GM23338 (cell line): ENCODE measurements at regions not wholly inside any gene's neighbourhood (a gene's known extent, or its start where the extent isn't known, plus 50 kb on each side); places are given as distances from the start of the nearest gene placed in this dataset.

Source experiments
- ATAC-seq: fragments of 200-7000 bp; cut with Tn5 transposase; 3 replicates; pipeline ENCODE4 v1.9.1; 2020
- DNase-seq: peaks from one replicate; pipeline ENCODE4 v3.0.0-alpha.2; 2015; ENCODE audit warnings: low spot score
- H2AFZ ChIP-seq: fragments of 200-600 bp; sonication (generic); 2 replicates; pipeline ENCODE4 v1.8.0; 2016; ENCODE audit warnings: antibody characterized with exemption, mild to moderate bottlenecking, moderate library complexity
- H3F3A ChIP-seq: fragments of 200-600 bp; sonication (generic); replicated peaks from 2 replicates; pipeline ENCODE4 v1.8.0; 2017; ENCODE audit warnings: antibody characterized with exemption, mixed run types, low read depth
- H3K27ac ChIP-seq: fragments of 200-600 bp; sonication (generic); 2 replicates; pipeline ENCODE4 v1.6.1; 2016; ENCODE audit warnings: low read depth
- H3K27me3 ChIP-seq: fragments of 200-600 bp; sonication (generic); 2 replicates; pipeline ENCODE4 v1.8.0; 2016; ENCODE audit warnings: mild to moderate bottlenecking, mixed run types, moderate library complexity; ENCODE audit not compliant: insufficient read depth
- H3K36me3 ChIP-seq: fragments of 200-600 bp; sonication (generic); 2 replicates; pipeline ENCODE4 v1.8.0; 2016; ENCODE audit warnings: mild to moderate bottlenecking; ENCODE audit not compliant: insufficient read depth
- H3K4me1 ChIP-seq: fragments of 200-600 bp; sonication (generic); 2 replicates; pipeline ENCODE4 v1.8.0; 2016; ENCODE audit warnings: mild to moderate bottlenecking, moderate library complexity; ENCODE audit not compliant: insufficient read depth
- H3K4me2 ChIP-seq: fragments of 200-600 bp; sonication (generic); 2 replicates; pipeline ENCODE4 v1.7.1; 2017; ENCODE audit warnings: mixed run types
- H3K4me3 ChIP-seq: fragments of 200-600 bp; sonication (generic); 2 replicates; pipeline ENCODE4 v1.6.1; 2016; ENCODE audit warnings: mixed run types
- H3K79me2 ChIP-seq: fragments of 200-600 bp; sonication (generic); replicated peaks from 2 replicates; pipeline ENCODE4 v1.8.0; 2017; ENCODE audit warnings: mild to moderate bottlenecking; ENCODE audit not compliant: insufficient read depth
- H3K9me2 ChIP-seq: fragments of 200-600 bp; sonication (generic); 2 replicates; pipeline ENCODE4 v1.8.0; 2017; ENCODE audit not compliant: insufficient read depth
- H4K20me1 ChIP-seq: fragments of 200-600 bp; sonication (generic); replicated peaks from 2 replicates; pipeline ENCODE4 v1.8.0; 2017; ENCODE audit warnings: mild to moderate bottlenecking; ENCODE audit not compliant: insufficient read depth
- H3K27ac Mint-ChIP-seq: 2 replicates; pipeline ENCODE4 v1.8.0; 2020; ENCODE audit warnings: inconsistent platforms, mild to moderate bottlenecking, moderate library complexity, mixed read lengths
- H3K27me3 Mint-ChIP-seq: 3 replicates; pipeline ENCODE4 v1.8.0; 2022; ENCODE audit warnings: low read depth, mild to moderate bottlenecking, moderate library complexity, mixed read lengths, inconsistent platforms; ENCODE audit not compliant: insufficient read depth, poor library complexity
- H3K36me3 Mint-ChIP-seq: 3 replicates; pipeline ENCODE4 v1.8.0; 2021; ENCODE audit warnings: low read depth, mild to moderate bottlenecking, inconsistent platforms, moderate library complexity, mixed read lengths
- H3K4me1 Mint-ChIP-seq: 3 replicates; pipeline ENCODE4 v1.8.0; 2020; ENCODE audit warnings: mild to moderate bottlenecking, inconsistent platforms, mixed read lengths
- H3K4me3 Mint-ChIP-seq: 3 replicates; pipeline ENCODE4 v1.8.0; 2021; ENCODE audit warnings: moderate library complexity, mild to moderate bottlenecking, inconsistent platforms, mixed read lengths
- H3K9me3 Mint-ChIP-seq: 3 replicates; pipeline ENCODE4 v1.8.0; 2020; ENCODE audit warnings: moderate library complexity, mild to moderate bottlenecking, inconsistent platforms, mixed read lengths
- CTCF ChIP-seq, 2 experiments: fragments of 200-600 bp in 1 of 2; sonication (generic) in 1 of 2; conservative IDR thresholded peaks; 2 replicates each; pipeline versions ENCODE4 v1.5.1 to v1.6.1; 2016 to 2017; ENCODE audit warnings: antibody characterized with exemption in 2 of 2, low read depth in 2 of 2, mild to moderate bottlenecking in 2 of 2, moderate library complexity in 1 of 2
- EZH2 ChIP-seq: fragments of 200-600 bp; sonication (generic); IDR thresholded peaks from one replicate; pipeline ENCODE4 v1.8.0; 2017; ENCODE audit warnings: antibody characterized with exemption, mild to moderate bottlenecking, low read depth; ENCODE audit not compliant: unreplicated experiment
- EZH2phosphoT487 ChIP-seq: fragments of 200-600 bp; sonication (generic); IDR thresholded peaks from one replicate; pipeline ENCODE4 v1.8.1; 2018; ENCODE audit warnings: antibody characterized with exemption; ENCODE audit not compliant: unreplicated experiment
- JUNB ChIP-seq: IDR thresholded peaks from one replicate; pipeline ENCODE4 v1.6.1; 2016; ENCODE audit warnings: antibody characterized with exemption; ENCODE audit not compliant: unreplicated experiment
- NANOG ChIP-seq: IDR thresholded peaks from 2 replicates; pipeline ENCODE4 v1.6.1; 2016; ENCODE audit warnings: antibody characterized with exemption, borderline replicate concordance
- POLR2AphosphoS5 ChIP-seq: IDR thresholded peaks from 2 replicates; pipeline ENCODE4 v1.6.1; 2016; ENCODE audit warnings: antibody characterized with exemption, low read depth
- REST ChIP-seq: IDR thresholded peaks from one replicate; pipeline ENCODE4 v1.6.1; 2018; ENCODE audit warnings: antibody characterized with exemption; ENCODE audit not compliant: unreplicated experiment
- ZNF114 ChIP-seq: fragments of 250-450 bp; sonication (Bioruptor Pico); IDR thresholded peaks from 2 replicates; pipeline ENCODE4 v1.5.0; 2020; ENCODE audit warnings: mild to moderate bottlenecking, moderate library complexity
- ZNF331 ChIP-seq: fragments of 250-450 bp; sonication (Bioruptor Pico); IDR thresholded peaks from 2 replicates; pipeline ENCODE4 v1.5.0; 2020; ENCODE audit warnings: low read depth, mild to moderate bottlenecking, moderate library complexity
- ZNF462 ChIP-seq: fragments of 250-450 bp; sonication (Bioruptor Pico); IDR thresholded peaks from 2 replicates; pipeline ENCODE4 v1.5.0; 2020; ENCODE audit warnings: mild to moderate bottlenecking, moderate library complexity

- H3K9me3 Mint-ChIP-seq, result no peaks in the 10 kb centered on the region
- H3F3A ChIP-seq, result no peaks in the 10 kb centered on the region
- ATAC-seq, result no peak
These were observed 205.8 kb upstream of the EOMES start for GRCh38 chr3:27927882-27928281.

GRCh38 chr3:27930052-27930602 is 208.0 kb upstream of the EOMES start:
- H3K36me3 Mint-ChIP-seq, result no peaks in the 10 kb centered on the region
- no peaks in the 10 kb centered on the region for H3K36me3 ChIP-seq
- H3K9me2 ChIP-seq, result peaks cover 4% of the 10 kb centered on the region; the same call in 1 of the 2 replicates
- no peak for TF ChIP-seq EZH2
- no peak for TF ChIP-seq ZNF462 (CRISPR knock-in tag)
- no peak for TF ChIP-seq NANOG
- no peak for TF ChIP-seq ZNF114
- TF ChIP-seq JUNB, result no peak
- no peak for TF ChIP-seq CTCF (conservative IDR thresholded peaks at IDR 0.05; ENCODE audit: low read depth in 2 of 2)
- TF ChIP-seq REST, result no peak
- no peak for TF ChIP-seq POLR2AphosphoS5
- no peak for TF ChIP-seq EZH2phosphoT487
- TF ChIP-seq ZNF331 (CRISPR knock-in tag), result no peak

More at GRCh38 chr3:27927882-27928281, 205.8 kb upstream of the EOMES start:
- Histone ChIP-seq H3K27me3 (no peaks in the 10 kb centered on the region), H3K36me3 (no peaks in the 10 kb centered on the region), H3K4me3 (no peak overlapping the region), H3K4me1 (peaks cover 2% of the 10 kb centered on the region; the same call in 1 of the 2 replicates), H3K9me2 (peaks cover 4% of the 10 kb centered on the region; the same call in 1 of the 2 replicates), H3K27ac (no peak overlapping the region), H3K4me2 (no peak overlapping the region), H2AFZ (no peak overlapping the region), H4K20me1 (no peaks in the 10 kb centered on the region), H3K79me2 (no peaks in the 10 kb centered on the region)
- no peak for TF ChIP-seq EZH2
- Mint-ChIP-seq H3K27me3 (no peaks in the 10 kb centered on the region), H3K36me3 (no peaks in the 10 kb centered on the region), H3K4me3 (no peak overlapping the region), H3K27ac (no peak overlapping the region), H3K4me1 (no peaks in the 10 kb centered on the region)
- DNase-seq, result no peak

More at GRCh38 chr3:27930052-27930602, 208.0 kb upstream of the EOMES start:
- H3F3A ChIP-seq, result no peaks in the 10 kb centered on the region
- no peak overlapping the region for H2AFZ ChIP-seq
- ATAC-seq, result no peak
- H3K27ac Mint-ChIP-seq, result no peak overlapping the region
- no peaks in the 10 kb centered on the region for H3K27me3 ChIP-seq
- no peaks in the 10 kb centered on the region for H4K20me1 ChIP-seq
- H3K4me1 Mint-ChIP-seq, result no peaks in the 10 kb centered on the region
- no peak overlapping the region for H3K4me3 ChIP-seq
- H3K27ac ChIP-seq, result no peak overlapping the region
- no peaks in the 10 kb centered on the region for H3K79me2 ChIP-seq
- H3K4me3 Mint-ChIP-seq, result no peak overlapping the region
- H3K4me2 ChIP-seq, result no peak overlapping the region
- H3K9me3 Mint-ChIP-seq, result no peaks in the 10 kb centered on the region
- no peaks in the 10 kb centered on the region for H3K27me3 Mint-ChIP-seq
- no peak for DNase-seq
- peaks cover 2% of the 10 kb centered on the region; the same call in 1 of the 2 replicates for H3K4me1 ChIP-seq
